HG03064 (cell line): ENCODE measurements at regions not wholly inside any gene's neighbourhood (a gene's known extent, or its start where the extent isn't known, plus 50 kb on each side); places are given as distances from the start of the nearest gene placed in this dataset.
"Not testable (repeated sequence)": the region's sequence is repeated elsewhere in the genome, so short reads cannot be mapped to it uniquely, and the experiment has no call there.

ENCODE experiments used
- ATAC-seq: cut with Tn5 transposase; IDR thresholded peaks from one replicate; pipeline ENCODE4 v1.9.1; 2021; ENCODE audit warnings: low read depth; ENCODE audit not compliant: unreplicated experiment

GRCh38 chr13:54563286-54563685 lies 1534.7 kb downstream of the OLFM4 start:
- ATAC-seq = no peak

- not testable (repeated sequence) for ATAC-seq
These were observed 1543.4 kb downstream of the OLFM4 start for GRCh38 chr13:54572037-54572436.

DNA sequence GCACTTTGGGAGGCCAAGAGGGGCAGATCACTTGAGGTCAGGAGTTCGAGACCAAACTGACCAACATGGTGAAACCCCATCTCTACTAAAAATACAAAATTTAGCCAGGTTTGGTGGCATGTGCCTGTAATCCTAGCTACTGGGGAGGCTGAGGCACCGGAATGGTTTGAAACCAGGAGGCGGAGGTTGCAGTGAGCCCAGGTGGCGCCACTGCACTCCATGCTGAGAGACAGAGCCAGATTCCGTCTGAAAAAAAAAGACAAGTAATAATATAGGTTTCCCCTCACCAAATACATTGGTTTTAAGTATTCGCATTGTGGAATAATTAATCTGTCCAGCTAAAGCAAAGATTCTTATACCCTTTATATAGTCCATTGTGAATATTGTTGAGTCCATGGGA lies 1544.6 kb downstream of the OLFM4 start:
- ATAC-seq = no peak

GRCh38 chr13:54574791-54575190 lies 1546.2 kb downstream of the OLFM4 start:
- no peak for ATAC-seq

DNA sequence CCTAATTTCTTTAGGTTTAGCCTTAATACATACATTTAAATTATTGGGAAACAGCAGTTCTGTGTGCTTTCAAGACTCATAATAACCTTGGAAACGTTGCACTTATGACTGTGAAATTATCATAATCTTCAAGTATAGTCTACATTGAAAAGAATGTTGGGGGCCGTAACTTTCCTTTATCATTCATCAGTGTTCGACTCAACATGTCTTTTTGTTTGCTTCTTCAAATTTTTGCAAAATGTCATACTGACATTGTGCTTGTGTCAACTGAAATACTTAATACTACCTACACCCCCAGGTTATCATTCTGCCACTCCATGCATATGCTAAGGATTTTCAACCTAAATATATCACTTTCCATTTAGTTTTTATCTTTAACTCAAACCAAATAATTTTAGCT lies 1562.9 kb downstream of the OLFM4 start:
- no peak for ATAC-seq

- ATAC-seq = no peak
These were observed 1563.6 kb downstream of the OLFM4 start for GRCh38 chr13:54592201-54592600.

DNA sequence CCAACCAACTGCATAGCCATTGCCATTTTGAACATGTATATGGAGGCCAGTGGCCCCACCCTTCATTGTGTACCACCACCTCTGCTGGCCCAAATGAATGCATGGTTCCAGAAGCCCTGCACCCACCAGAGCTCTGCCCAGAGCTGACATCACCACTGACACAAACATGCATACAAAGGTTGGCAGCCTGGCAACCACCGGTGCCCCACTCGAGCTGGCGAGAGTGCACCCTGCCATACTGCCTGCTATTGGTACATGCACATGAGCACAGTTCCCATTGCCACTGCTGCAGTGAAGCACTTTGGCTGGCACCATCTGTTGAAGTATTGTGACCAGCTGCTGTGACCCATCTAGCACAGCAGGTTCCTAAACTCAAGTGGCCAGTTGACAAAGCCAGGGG lies 1564.9 kb downstream of the OLFM4 start:
- no peak for ATAC-seq

DNA sequence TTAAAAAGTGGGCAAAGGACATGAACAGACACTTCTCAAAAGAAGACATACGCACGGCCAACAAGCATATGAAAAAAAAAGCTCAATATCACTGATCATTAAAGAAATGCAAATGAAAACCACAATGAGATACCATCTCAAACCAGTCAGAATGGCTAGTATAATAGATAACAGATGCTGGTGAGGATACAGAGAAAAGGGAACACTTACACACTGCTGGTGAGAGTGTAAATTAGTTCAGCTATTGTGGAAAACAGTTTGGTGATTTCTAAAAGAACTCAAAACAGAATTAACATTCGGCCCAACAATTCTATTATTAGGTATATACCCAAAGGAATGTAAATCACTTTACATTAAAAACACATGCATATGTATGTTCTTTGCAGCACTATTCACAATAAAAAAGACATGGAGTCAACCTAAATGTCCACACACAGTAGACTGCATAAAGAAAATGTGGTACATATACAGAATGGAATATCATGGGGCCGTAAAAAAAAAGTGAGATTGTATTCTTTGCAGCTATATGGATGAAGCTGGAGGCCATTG lies 1569.0 kb downstream of the OLFM4 start:
- ATAC-seq = no peak

DNA sequence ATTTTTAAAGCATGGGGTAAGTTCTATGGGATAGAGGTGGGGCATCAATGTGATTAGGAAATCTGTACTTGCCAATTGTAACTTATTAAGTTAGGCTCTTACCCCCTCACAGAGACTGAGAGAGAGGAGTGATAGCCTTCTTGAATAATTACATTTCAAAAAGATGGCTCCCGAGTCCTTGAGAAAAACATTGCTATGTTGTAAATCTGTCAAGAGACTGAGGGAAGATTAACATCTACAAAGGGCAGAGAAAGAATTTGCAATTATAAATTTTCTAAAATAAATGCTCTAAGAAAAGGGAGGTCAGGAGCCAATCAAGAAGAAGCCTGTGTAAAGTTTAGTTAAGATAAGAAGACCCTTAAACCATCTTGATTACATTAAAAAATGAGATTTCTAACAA lies 1570.8 kb downstream of the OLFM4 start:
- no peak for ATAC-seq

DNA sequence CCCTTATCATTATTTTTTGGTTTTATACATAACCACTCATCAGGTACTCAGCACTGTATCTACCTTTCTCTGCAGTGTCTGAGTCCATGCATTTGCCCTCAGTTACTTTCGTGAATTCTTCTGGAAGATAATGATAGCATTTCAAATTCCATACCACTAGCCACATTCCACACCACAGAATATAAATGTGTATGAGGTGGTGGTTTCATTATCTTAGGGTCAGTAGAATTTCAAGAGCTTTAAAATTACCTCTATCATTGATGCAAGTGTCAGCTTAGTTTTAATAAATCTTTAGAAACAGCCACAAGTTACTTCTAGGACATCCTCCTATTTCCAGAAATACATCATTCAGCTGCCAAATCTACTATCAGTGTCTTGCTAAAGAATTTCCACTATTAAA lies 1578.3 kb downstream of the OLFM4 start:
- ATAC-seq = no peak

- ATAC-seq = no peak
These were observed 1578.8 kb downstream of the OLFM4 start for GRCh38 chr13:54607421-54607820.

DNA sequence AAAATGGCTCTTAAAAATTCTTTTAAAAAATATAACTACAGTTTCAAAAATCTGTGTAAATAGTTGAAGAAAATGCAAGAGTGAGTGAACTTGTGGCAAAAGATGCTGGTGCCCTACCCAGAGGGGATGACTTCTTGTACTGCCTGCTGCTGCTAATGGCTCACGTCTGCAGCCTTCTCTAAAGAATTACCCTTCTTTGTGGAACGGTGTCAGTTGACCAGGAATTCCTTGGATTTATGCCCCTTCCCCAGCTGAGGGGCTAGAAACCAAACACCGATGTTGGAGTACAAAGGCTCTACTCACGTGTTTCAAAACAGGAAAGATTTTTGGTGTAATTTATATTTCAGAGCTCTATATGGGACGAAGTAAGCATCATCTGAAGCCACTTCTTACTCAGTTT lies 1582.8 kb downstream of the OLFM4 start:
- no peak for ATAC-seq

DNA sequence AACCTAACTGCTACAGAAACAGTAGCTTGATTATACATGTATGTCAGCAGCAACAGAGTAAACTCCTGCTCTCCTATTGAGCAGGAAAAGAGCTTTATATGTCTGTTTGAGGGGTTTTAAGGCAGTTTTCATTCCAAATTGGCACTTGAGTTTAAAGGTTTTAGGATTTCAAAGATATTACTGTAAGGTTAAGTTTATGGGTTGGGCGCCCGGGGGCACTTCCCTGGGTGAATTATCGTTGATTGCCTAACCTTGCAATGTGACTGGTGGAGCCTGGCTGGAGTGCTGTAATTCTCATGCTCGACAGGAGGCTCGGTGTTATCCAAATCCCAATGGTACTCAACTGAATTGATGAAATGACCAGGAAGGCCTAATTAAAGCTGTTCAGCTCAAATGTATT lies 1586.1 kb downstream of the OLFM4 start:
- ATAC-seq = no peak

DNA sequence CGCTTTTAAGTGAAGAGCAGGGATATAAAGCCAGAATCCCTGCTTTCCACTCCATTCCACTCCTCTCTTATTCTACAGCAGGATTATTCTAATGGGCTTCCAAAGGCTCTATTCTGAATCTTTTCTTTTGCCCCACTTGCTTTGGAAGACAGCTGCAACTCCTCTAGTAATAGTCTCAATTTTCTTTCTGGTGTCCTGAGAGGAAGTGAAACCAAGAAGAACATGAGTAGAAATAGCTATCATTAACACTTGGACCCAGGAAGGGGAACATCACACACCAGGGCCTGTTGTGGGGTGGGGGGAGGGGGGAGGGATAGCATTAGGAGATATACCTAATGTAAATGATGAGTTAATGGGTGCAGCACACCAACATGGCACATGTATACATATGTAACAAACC lies 1597.9 kb downstream of the OLFM4 start:
- ATAC-seq = not testable (repeated sequence)

DNA sequence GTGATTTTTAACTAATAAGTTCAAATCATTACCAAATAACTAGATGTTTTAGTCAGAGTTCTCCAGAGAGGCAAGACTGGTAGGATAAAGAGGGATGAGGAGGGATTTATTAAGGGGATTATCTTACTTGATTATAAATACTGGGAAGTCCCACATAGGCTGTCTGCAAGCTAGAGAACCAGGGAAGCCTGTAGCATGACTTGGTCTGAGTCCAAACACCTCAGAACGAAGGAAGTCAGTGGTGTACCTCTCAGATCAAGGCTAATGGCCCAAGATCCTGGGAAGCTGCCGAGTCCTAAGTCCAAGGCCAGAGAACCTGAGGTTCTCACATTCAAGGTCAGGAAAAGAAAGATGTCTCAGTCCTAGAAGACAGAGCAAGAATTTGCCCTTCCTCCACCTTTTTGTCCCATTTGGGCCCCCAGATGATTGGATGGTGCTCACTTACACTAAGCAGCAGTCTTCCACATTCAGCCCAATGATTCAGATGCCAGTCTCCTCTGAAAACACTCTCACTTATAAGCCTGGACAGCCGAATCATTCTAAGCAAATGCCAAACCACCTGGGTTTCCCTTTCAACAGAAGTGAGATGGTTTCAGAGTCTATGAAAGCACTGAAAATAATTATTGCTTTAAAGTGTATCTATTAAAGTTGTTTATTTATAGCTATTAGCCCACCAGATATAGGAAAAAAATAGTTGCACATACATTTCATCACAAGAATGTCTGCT lies 1599.2 kb downstream of the OLFM4 start:
- ATAC-seq = no peak

- no peak for ATAC-seq
These were observed 1599.8 kb downstream of the OLFM4 start for GRCh38 chr13:54628383-54628782.

GRCh38 chr13:54633456-54633855 lies 1604.8 kb downstream of the OLFM4 start:
- ATAC-seq = no peak

DNA sequence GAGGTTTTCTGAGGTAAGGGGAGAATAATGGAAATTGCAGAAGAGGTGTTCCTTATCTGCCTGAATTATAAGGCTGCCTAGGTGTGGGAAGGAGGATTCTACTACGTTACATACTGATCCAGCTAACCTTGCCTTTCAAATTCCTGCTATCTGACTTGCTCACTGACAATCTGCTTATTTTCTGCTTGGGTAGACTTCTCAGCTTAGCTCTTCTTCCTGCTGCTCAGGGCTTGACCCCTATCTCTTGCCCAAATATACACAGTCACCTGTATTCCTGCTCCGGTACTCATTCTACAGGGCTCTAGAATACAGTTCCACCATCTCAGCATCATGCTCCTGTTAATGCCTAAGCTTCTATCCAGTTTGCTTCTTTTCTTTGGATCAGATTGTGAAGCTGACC lies 1607.6 kb downstream of the OLFM4 start:
- no peak for ATAC-seq

GRCh38 chr13:54637366-54637765 lies 1608.8 kb downstream of the OLFM4 start:
- ATAC-seq = no peak

DNA sequence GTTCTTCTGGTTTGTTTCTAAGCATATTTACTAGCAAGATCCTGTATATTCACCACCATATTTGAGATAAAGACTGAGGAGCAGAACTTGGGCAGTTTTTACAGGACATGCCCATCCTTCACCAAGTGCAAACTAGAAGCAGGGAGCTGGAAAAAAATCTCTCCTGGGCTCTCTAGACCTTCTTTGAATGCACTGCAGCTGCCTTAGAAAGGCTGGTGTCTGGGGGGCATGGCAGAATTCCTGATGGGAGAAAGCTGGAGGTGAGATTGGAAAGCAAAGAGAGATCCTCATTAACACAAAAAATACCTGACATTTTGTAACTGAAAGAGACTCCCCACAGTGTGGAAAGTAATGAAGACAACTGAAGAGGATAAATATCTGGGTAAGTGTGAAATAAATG lies 1612.1 kb downstream of the OLFM4 start:
- no peak for ATAC-seq

DNA sequence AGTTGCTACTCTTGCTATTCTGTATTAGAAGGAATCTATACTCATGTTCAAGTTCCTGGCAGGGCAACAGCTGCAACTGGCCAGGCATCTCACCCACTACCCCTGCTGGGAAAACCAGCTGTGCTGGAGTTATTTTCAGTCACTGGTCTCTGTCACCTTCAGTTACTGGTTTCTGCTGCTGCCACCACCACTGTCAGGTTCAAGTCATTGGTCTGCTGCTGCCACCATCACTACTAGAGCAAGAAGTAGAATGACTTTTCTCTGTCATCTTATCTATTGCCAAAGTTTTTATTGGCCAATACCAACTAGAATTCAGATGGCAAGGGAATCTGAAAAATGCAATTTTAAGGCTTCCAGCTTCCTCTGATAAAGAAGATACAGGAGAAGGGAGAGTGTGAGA lies 1615.2 kb downstream of the OLFM4 start:
- ATAC-seq = no peak

- ATAC-seq = no peak
These were observed 1618.7 kb downstream of the OLFM4 start for GRCh38 chr13:54647275-54647674.

DNA sequence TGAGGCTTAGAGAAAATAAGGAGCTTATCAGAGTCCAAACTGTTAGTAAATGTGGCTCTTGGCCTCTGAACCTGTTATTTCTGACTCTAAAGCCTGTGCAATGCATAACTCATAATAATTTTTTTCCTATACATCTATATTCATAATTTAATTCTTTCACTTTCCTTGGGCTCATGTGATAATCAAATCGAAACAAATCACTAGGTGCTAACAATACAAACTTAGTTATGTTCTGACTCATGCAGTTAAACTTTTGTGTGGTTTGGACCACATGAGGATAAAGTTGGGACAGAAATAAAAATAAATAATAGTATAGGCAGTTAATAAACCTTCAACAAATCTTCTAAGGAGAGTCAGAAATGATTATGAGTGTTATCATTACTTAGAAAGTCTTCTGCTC lies 1629.0 kb downstream of the OLFM4 start:
- ATAC-seq = no peak
